ENCODE measurements at regions not wholly inside any gene's neighbourhood (a gene's known extent, or its start where the extent isn't known, plus 50 kb on each side); places are given as distances from the start of the nearest gene placed in this dataset.

DNA sequence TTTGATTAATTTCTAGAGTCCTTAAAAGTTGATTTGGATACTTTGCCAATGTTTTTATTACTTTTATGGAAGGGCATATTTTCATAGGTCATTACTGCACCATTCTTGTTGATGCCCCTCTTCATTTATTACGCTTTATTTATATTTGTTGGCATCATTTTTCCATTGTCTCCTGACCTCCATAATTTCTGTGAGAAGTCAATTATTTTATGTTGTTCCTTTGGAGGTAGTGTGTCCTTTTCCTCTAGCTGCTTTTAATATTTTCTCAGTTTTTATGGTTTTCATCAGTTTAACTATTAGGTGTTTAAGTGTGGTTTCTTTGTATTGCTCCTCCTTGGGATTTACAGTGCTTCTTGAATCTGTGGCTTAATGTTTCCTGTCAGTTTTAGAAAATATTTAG lies 134.9 kb downstream of the SAMD9 start:
- 76% methylated on average over 1 of the region's 1 CpG for WGBS
- Histone ChIP-seq H3K9me3 (ENCODE audit: control insufficient read depth in 4 of 4, low read length in 3 of 4) (no peaks in the 10 kb centered on the region), H3K4me1 (ENCODE audit: control insufficient read depth in 4 of 4, insufficient read depth in 4 of 4, low read length in 3 of 4) (no peaks in the 10 kb centered on the region), H3K36me3 (ENCODE audit: control insufficient read depth in 4 of 4, insufficient read depth in 3 of 4, low read depth in 1 of 4, low read length in 3 of 4) (no peaks in the 10 kb centered on the region), H3K27me3 (ENCODE audit: control insufficient read depth in 4 of 4, insufficient read depth in 4 of 4, low read length in 3 of 4) (peaks cover 0 to 4% (median 0%) of the 10 kb centered on the region in 4 donors), H3K27ac (ENCODE audit: low read depth in 1 of 2, low read length in 2 of 2) (no peak overlapping the region), H3K4me3 (ENCODE audit: low read depth in 1 of 3, low read length in 3 of 3) (no peak overlapping the region), H3K9ac (ENCODE audit: low read depth in 1 of 2, low read length in 2 of 2) (no peak overlapping the region)
- TF ChIP-seq, protein P1, sequence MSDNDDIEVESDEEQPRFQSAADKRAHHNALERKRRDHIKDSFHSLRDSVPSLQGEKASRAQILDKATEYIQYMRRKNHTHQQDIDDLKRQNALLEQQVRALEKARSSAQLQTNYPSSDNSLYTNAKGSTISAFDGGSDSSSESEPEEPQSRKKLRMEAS (IDR thresholded peaks at IDR 0.05): no peak
- no peak for TF ChIP-seq HNF4G (IDR thresholded peaks at IDR 0.05)
- TF ChIP-seq YY1 (IDR thresholded peaks at IDR 0.05): no peak
- TF ChIP-seq RAD21 (IDR thresholded peaks at IDR 0.05): no peak
- no peak for TF ChIP-seq TAF1 (conservative IDR thresholded peaks at IDR 0.05)
- TF ChIP-seq GABPA (IDR thresholded peaks at IDR 0.05 in 1 of 2, conservative IDR thresholded peaks at IDR 0.05 in 1 of 2): no peak
- TF ChIP-seq, protein P2, sequence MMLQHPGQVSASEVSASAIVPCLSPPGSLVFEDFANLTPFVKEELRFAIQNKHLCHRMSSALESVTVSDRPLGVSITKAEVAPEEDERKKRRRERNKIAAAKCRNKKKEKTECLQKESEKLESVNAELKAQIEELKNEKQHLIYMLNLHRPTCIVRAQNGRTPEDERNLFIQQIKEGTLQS (IDR thresholded peaks at IDR 0.05): no peak
- no peak for TF ChIP-seq EGR1 (IDR thresholded peaks at IDR 0.05; ENCODE audit: low read depth in 2 of 2)
- TF ChIP-seq HNF4A (conservative IDR thresholded peaks at IDR 0.05): no peak
- no peak for TF ChIP-seq FOXA2 (IDR thresholded peaks at IDR 0.05)
- no peak for TF ChIP-seq SP1 (IDR thresholded peaks at IDR 0.05)
- TF ChIP-seq NR2F2 (IDR thresholded peaks at IDR 0.05): no peak
- no peak for TF ChIP-seq JUND (IDR thresholded peaks at IDR 0.05)
- TF ChIP-seq, protein P3, sequence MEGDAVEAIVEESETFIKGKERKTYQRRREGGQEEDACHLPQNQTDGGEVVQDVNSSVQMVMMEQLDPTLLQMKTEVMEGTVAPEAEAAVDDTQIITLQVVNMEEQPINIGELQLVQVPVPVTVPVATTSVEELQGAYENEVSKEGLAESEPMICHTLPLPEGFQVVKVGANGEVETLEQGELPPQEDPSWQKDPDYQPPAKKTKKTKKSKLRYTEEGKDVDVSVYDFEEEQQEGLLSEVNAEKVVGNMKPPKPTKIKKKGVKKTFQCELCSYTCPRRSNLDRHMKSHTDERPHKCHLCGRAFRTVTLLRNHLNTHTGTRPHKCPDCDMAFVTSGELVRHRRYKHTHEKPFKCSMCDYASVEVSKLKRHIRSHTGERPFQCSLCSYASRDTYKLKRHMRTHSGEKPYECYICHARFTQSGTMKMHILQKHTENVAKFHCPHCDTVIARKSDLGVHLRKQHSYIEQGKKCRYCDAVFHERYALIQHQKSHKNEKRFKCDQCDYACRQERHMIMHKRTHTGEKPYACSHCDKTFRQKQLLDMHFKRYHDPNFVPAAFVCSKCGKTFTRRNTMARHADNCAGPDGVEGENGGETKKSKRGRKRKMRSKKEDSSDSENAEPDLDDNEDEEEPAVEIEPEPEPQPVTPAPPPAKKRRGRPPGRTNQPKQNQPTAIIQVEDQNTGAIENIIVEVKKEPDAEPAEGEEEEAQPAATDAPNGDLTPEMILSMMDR (IDR thresholded peaks at IDR 0.05; ENCODE audit: low read depth, low read length, missing input control): no peak
- TF ChIP-seq, protein P4, sequence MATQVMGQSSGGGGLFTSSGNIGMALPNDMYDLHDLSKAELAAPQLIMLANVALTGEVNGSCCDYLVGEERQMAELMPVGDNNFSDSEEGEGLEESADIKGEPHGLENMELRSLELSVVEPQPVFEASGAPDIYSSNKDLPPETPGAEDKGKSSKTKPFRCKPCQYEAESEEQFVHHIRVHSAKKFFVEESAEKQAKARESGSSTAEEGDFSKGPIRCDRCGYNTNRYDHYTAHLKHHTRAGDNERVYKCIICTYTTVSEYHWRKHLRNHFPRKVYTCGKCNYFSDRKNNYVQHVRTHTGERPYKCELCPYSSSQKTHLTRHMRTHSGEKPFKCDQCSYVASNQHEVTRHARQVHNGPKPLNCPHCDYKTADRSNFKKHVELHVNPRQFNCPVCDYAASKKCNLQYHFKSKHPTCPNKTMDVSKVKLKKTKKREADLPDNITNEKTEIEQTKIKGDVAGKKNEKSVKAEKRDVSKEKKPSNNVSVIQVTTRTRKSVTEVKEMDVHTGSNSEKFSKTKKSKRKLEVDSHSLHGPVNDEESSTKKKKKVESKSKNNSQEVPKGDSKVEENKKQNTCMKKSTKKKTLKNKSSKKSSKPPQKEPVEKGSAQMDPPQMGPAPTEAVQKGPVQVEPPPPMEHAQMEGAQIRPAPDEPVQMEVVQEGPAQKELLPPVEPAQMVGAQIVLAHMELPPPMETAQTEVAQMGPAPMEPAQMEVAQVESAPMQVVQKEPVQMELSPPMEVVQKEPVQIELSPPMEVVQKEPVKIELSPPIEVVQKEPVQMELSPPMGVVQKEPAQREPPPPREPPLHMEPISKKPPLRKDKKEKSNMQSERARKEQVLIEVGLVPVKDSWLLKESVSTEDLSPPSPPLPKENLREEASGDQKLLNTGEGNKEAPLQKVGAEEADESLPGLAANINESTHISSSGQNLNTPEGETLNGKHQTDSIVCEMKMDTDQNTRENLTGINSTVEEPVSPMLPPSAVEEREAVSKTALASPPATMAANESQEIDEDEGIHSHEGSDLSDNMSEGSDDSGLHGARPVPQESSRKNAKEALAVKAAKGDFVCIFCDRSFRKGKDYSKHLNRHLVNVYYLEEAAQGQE (IDR thresholded peaks at IDR 0.05): no peak
- TF ChIP-seq RXRA (IDR thresholded peaks at IDR 0.05): no peak
- TF ChIP-seq FOXA1 (IDR thresholded peaks at IDR 0.05): no peak
- no peak for DNase-seq (ENCODE audit: low spot score)

DNA sequence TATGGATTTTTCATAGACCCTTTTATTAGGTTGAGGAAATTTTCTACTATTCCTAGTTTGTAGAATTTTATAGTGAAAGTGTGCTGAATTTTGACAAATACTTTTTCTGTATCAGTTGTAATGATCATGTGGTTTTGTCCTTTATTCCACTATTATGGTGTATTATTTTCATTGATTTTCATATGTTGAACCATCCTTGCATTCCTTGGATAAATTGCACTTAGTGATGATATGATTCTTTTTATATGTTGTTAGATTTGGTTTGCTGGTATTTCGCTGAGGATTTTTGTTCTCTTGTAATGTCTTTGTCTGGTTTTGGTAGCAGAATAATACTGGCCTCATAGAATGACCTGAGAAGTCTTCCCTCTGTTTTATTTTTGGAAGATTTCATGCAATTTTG lies 140.6 kb upstream of the CDK6 start:
- no peak overlapping the region for H3K27ac ChIP-seq (ENCODE audit: low read depth in 1 of 2, low read length in 2 of 2)
- H3K9ac ChIP-seq (ENCODE audit: low read depth in 1 of 2, low read length in 2 of 2): no peak overlapping the region
- H3K4me1 ChIP-seq (ENCODE audit: control insufficient read depth in 4 of 4, insufficient read depth in 4 of 4, low read length in 3 of 4): no peaks in the 10 kb centered on the region
- H3K36me3 ChIP-seq (ENCODE audit: control insufficient read depth in 4 of 4, insufficient read depth in 3 of 4, low read depth in 1 of 4, low read length in 3 of 4): no peaks in the 10 kb centered on the region
- H3K27me3 ChIP-seq (ENCODE audit: control insufficient read depth in 4 of 4, insufficient read depth in 4 of 4, low read length in 3 of 4): no peaks in the 10 kb centered on the region
- peaks cover 0 to 10% (median 6%) of the 10 kb centered on the region in 4 donors for H3K9me3 ChIP-seq (ENCODE audit: control insufficient read depth in 4 of 4, low read length in 3 of 4)
- WGBS: 67% methylated on average over 1 of the region's 1 CpG
- H3K4me3 ChIP-seq (ENCODE audit: low read depth in 1 of 3, low read length in 3 of 3): no peak overlapping the region
- TF ChIP-seq, protein P4 (IDR thresholded peaks at IDR 0.05): no peak
- TF ChIP-seq NR2F2 (IDR thresholded peaks at IDR 0.05): no peak
- no peak for TF ChIP-seq FOXA2 (IDR thresholded peaks at IDR 0.05)
- TF ChIP-seq, protein P3 (IDR thresholded peaks at IDR 0.05; ENCODE audit: low read depth, low read length, missing input control): no peak
- no peak for TF ChIP-seq TAF1 (conservative IDR thresholded peaks at IDR 0.05)
- DNase-seq (ENCODE audit: low spot score): no peak

All from liver (tissue), 8 donors.